Neural cell (in vitro differentiated cells): ENCODE measurements at regions not wholly inside any gene's neighbourhood (a gene's known extent, or its start where the extent isn't known, plus 50 kb on each side); places are given as distances from the start of the nearest gene placed in this dataset.

Experiments
- H2AFZ ChIP-seq: fragments of 200-600, 300-800 bp; sonication (generic), shearing (Covaris generic); 2 replicates; pipeline ENCODE4 v1.6.0; 2014; ENCODE audit warnings: low read depth, mild to moderate bottlenecking, antibody characterized with exemption, low read length, moderate library complexity
- H3F3A ChIP-seq: fragments of 200-600 bp; shearing (Covaris generic); 2 replicates; pipeline ENCODE4 v1.6.1; 2016; ENCODE audit warnings: mild to moderate bottlenecking, moderate library complexity, mixed read lengths, antibody characterized with exemption, low read length; ENCODE audit not compliant: insufficient read depth, poor library complexity, severe bottlenecking
- H3K27ac ChIP-seq: fragments of 200-600, 300-800 bp; sonication (generic), shearing (Covaris generic); 2 replicates; pipeline ENCODE4 v1.5.1; 2014; ENCODE audit warnings: mild to moderate bottlenecking, low read length, moderate library complexity
- H3K27me3 ChIP-seq: fragments of 300-800, 200-600 bp; sonication (generic), shearing (Covaris generic); 2 replicates; pipeline ENCODE4 v1.6.0; 2014; ENCODE audit warnings: mild to moderate bottlenecking, low read depth, low read length, moderate library complexity; ENCODE audit not compliant: insufficient read depth
- H3K36me3 ChIP-seq: fragments of 300-800, 200-600 bp; sonication (generic), shearing (Covaris generic); 2 replicates; pipeline ENCODE4 v1.5.1; 2014; ENCODE audit warnings: mild to moderate bottlenecking, antibody characterized with exemption, low read length, moderate library complexity; ENCODE audit not compliant: insufficient read depth
- H3K4me2 ChIP-seq: fragments of 300-800, 200-600 bp; sonication (generic), shearing (Covaris generic); 2 replicates; pipeline ENCODE4 v1.6.0; 2014; ENCODE audit warnings: mild to moderate bottlenecking, low read length
- H3K4me3 ChIP-seq: fragments of 300-800, 200-600 bp; sonication (generic), shearing (Covaris generic); 2 replicates; pipeline ENCODE4 v1.5.1; 2014; ENCODE audit warnings: mild to moderate bottlenecking, low read length, moderate library complexity
- H3K79me2 ChIP-seq: fragments of 200-600 bp; shearing (Covaris generic); replicated peaks from 2 replicates; pipeline ENCODE4 v1.6.0; 2014; ENCODE audit warnings: mild to moderate bottlenecking, low read length, moderate library complexity; ENCODE audit not compliant: insufficient read depth
- H3K9ac ChIP-seq: fragments of 300-800, 200-600 bp; sonication (generic), shearing (Covaris generic); 2 replicates; pipeline ENCODE4 v1.6.1; 2016; ENCODE audit warnings: mild to moderate bottlenecking, low read length, mixed read lengths
- H3K9me2 ChIP-seq: fragments of 200-600 bp; shearing (Covaris generic); 2 replicates; pipeline ENCODE4 v1.6.1; 2016; ENCODE audit warnings: mild to moderate bottlenecking, low read length, mixed read lengths; ENCODE audit not compliant: insufficient read depth
- H3K9me3 ChIP-seq: fragments of 200-600, 300-800 bp; sonication (generic), shearing (Covaris generic); 2 replicates; pipeline ENCODE4 v1.6.1; 2016; ENCODE audit warnings: mild to moderate bottlenecking, mixed run types, low read length, moderate library complexity, mixed read lengths
- H4K20me1 ChIP-seq: fragments of 200-600 bp; shearing (Covaris generic); 2 replicates; pipeline ENCODE4 v1.6.1; 2016; ENCODE audit warnings: mild to moderate bottlenecking, mixed run types; ENCODE audit not compliant: insufficient read depth
- EP300 ChIP-seq: fragments of 450-650 bp; conservative IDR thresholded peaks from 2 replicates; pipeline ENCODE4 v1.6.1; 2014; ENCODE audit warnings: antibody characterized with exemption, mild to moderate bottlenecking, moderate library complexity; ENCODE audit not compliant: poor library complexity, severe bottlenecking
- EZH2 ChIP-seq: fragments of 200-600, 300-800 bp; shearing (Covaris generic), sonication (generic); IDR thresholded peaks from 2 replicates; pipeline ENCODE4 v1.6.1; 2014; ENCODE audit warnings: antibody characterized with exemption, low read length, borderline replicate concordance, mild to moderate bottlenecking; ENCODE audit not compliant: insufficient read depth, poor library complexity, severe bottlenecking
- MXI1 ChIP-seq: fragments of 450-650 bp; conservative IDR thresholded peaks from 2 replicates; pipeline ENCODE4 v1.6.1; 2014; ENCODE audit warnings: antibody characterized with exemption, mild to moderate bottlenecking; ENCODE audit not compliant: poor library complexity, severe bottlenecking
- POLR2AphosphoS5 ChIP-seq: IDR thresholded peaks from 2 replicates; pipeline ENCODE4 v1.6.1; 2012
- RAD21 ChIP-seq: fragments of 450-650 bp; conservative IDR thresholded peaks from 2 replicates; pipeline ENCODE4 v1.6.1; 2014; ENCODE audit warnings: antibody characterized with exemption, mild to moderate bottlenecking, moderate library complexity
- SMC3 ChIP-seq: fragments of 450-650 bp; conservative IDR thresholded peaks from 2 replicates; pipeline ENCODE4 v1.6.1; 2014; ENCODE audit warnings: antibody characterized with exemption, mild to moderate bottlenecking, moderate library complexity; ENCODE audit not compliant: poor library complexity
- TAF1 ChIP-seq: IDR thresholded peaks from 2 replicates; pipeline ENCODE4 v1.6.1; 2012; ENCODE audit warnings: low read depth
- TF ChIP-seq, protein P1 (sequence below): fragments of 450-650 bp; IDR thresholded peaks from 2 replicates; pipeline ENCODE4 v1.5.1; 2014; ENCODE audit warnings: antibody characterized with exemption, mild to moderate bottlenecking, moderate library complexity; ENCODE audit not compliant: poor library complexity, severe bottlenecking
- TF ChIP-seq, protein P2 (sequence below): IDR thresholded peaks from 2 replicates; pipeline ENCODE4 v1.6.1; 2012; ENCODE audit warnings: borderline replicate concordance

DNA sequence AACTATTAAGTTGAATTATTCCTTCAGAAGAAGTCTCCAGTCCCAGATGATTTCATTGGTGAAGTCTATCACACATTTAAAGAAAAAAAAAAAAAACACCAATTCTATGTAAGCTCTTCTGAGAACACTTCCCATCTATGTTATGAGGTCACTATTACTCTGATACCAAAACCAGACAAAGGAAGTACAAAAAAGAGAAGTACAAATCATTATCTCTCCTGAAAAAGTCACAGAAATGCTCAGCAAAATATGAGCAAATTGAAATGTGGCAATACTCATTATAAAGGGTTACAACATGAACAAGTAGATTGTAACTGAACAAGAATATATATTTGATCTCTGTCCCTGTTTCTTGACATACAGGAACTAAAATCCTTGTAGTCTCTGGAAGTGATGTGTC lies 280.4 kb downstream of the TLE1 start:
- TF ChIP-seq RAD21 (no peak), SMC3 (no peak), TAF1 (no peak), POLR2AphosphoS5 (no peak)
- TF ChIP-seq, protein P1, sequence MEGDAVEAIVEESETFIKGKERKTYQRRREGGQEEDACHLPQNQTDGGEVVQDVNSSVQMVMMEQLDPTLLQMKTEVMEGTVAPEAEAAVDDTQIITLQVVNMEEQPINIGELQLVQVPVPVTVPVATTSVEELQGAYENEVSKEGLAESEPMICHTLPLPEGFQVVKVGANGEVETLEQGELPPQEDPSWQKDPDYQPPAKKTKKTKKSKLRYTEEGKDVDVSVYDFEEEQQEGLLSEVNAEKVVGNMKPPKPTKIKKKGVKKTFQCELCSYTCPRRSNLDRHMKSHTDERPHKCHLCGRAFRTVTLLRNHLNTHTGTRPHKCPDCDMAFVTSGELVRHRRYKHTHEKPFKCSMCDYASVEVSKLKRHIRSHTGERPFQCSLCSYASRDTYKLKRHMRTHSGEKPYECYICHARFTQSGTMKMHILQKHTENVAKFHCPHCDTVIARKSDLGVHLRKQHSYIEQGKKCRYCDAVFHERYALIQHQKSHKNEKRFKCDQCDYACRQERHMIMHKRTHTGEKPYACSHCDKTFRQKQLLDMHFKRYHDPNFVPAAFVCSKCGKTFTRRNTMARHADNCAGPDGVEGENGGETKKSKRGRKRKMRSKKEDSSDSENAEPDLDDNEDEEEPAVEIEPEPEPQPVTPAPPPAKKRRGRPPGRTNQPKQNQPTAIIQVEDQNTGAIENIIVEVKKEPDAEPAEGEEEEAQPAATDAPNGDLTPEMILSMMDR: no peak
- Histone ChIP-seq H3K27ac (no peak overlapping the region), H3K9me2 (no peaks in the 10 kb centered on the region), H3K9ac (no peak overlapping the region), H3K27me3 (no peaks in the 10 kb centered on the region), H3F3A (no peaks in the 10 kb centered on the region), H2AFZ (no peak overlapping the region), H3K79me2 (no peaks in the 10 kb centered on the region), H3K4me2 (no peak overlapping the region), H3K36me3 (no peaks in the 10 kb centered on the region), H3K4me3 (no peak overlapping the region), H3K9me3 (no peaks in the 10 kb centered on the region), H4K20me1 (no peaks in the 10 kb centered on the region)

DNA sequence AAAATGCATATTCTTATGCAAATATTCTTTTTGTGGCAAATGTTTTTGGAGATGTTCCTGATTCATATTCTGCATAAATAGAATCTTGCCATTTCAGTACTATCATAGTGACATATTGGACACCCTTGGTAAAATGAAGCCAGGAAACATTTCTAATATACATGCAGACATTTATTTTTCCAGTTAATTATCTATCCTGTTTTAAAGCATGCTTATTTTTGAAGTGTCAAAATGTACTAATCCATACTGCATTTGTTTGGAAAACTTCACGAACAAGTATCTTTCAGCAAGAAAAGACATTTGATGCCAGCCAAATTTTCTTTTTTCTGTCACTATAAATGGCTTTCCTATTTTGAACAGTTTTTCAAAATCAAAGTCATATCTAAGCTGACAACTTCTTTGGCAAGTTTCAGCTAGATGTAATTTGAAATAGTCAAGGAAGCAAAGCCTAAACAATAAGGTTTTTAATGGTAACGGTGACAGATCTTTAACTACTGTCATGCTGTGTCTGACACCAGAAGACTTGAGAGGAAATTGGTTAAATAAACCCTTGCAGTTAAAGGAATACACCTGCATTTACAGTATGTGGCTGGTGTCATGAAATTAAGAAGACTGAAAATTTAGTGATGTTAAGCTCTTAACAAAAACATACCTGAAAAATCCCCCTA lies 284.3 kb downstream of the TLE1 start:
- Histone ChIP-seq H3K9ac (no peak overlapping the region), H3K27me3 (no peaks in the 10 kb centered on the region), H3F3A (no peaks in the 10 kb centered on the region), H3K27ac (peak overlapping the region; percentile 6), H4K20me1 (no peaks in the 10 kb centered on the region), H3K9me3 (no peaks in the 10 kb centered on the region), H3K9me2 (no peaks in the 10 kb centered on the region), H2AFZ (no peak overlapping the region), H3K4me2 (peak overlapping the region; percentile 4), H3K4me3 (no peak overlapping the region), H3K79me2 (no peaks in the 10 kb centered on the region), H3K36me3 (no peaks in the 10 kb centered on the region)
- TF ChIP-seq MXI1 (no peak), EP300 (peak; percentile 94), RAD21 (no peak), SMC3 (peak; percentile 41), EZH2 (no peak), POLR2AphosphoS5 (peak; percentile 83), TAF1 (no peak)
- TF ChIP-seq, protein P2, sequence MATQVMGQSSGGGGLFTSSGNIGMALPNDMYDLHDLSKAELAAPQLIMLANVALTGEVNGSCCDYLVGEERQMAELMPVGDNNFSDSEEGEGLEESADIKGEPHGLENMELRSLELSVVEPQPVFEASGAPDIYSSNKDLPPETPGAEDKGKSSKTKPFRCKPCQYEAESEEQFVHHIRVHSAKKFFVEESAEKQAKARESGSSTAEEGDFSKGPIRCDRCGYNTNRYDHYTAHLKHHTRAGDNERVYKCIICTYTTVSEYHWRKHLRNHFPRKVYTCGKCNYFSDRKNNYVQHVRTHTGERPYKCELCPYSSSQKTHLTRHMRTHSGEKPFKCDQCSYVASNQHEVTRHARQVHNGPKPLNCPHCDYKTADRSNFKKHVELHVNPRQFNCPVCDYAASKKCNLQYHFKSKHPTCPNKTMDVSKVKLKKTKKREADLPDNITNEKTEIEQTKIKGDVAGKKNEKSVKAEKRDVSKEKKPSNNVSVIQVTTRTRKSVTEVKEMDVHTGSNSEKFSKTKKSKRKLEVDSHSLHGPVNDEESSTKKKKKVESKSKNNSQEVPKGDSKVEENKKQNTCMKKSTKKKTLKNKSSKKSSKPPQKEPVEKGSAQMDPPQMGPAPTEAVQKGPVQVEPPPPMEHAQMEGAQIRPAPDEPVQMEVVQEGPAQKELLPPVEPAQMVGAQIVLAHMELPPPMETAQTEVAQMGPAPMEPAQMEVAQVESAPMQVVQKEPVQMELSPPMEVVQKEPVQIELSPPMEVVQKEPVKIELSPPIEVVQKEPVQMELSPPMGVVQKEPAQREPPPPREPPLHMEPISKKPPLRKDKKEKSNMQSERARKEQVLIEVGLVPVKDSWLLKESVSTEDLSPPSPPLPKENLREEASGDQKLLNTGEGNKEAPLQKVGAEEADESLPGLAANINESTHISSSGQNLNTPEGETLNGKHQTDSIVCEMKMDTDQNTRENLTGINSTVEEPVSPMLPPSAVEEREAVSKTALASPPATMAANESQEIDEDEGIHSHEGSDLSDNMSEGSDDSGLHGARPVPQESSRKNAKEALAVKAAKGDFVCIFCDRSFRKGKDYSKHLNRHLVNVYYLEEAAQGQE: peak; percentile 45
- TF ChIP-seq, protein P1: no peak
